IPS-NIHi7 (cell line): ENCODE measurements at regions not wholly inside any gene's neighbourhood (a gene's known extent, or its start where the extent isn't known, plus 50 kb on each side); places are given as distances from the start of the nearest gene placed in this dataset.
"Not testable (repeated sequence)": the region's sequence is repeated elsewhere in the genome, so short reads cannot be mapped to it uniquely, and the experiment has no call there.

ENCODE experiments used
- DNase-seq: peaks from one replicate; pipeline ENCODE4 v3.0.0; 2012; ENCODE audit warnings: mixed read lengths; ENCODE audit errors: extremely low spot score

DNA sequence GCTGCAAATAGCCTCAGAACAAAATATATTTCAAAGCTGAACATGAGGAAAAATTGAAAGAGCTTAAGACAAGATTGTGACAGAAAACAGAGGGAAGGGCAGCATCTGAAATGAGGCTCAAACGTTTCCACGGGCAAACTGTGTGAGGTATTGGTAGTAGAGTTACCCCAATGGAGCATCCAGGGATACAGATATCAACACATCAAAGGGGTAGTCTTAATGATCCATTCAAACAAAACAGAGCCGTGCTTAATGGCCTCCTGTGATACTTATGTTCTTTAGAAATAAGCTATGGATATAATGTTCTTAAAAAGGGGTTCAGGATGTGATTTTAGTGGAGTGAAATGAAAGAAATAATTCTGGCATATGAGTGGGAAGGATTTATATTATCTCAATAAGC, 430.3 kb upstream of the PDZRN3 start:
- no peak for DNase-seq

DNA sequence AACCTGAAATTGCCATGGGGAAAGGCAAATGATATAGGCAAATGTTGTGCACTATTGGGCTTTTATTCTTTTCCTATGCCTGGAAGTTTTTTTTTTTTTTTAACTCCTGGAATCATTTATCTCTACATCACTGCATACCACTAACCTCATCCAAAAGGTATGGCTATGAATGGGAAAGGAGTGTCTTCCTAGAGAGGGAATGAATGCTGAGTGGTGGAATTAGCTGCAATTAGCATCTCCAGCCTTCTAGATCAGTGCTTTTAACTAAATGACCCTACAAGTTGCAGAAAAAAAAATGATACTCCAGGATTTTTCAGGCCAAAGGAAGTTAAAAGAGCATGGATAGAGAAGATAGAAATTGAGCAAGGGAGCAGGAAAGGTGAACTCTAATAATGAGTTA, 429.8 kb upstream of the PDZRN3 start:
- DNase-seq, result no peak

DNA sequence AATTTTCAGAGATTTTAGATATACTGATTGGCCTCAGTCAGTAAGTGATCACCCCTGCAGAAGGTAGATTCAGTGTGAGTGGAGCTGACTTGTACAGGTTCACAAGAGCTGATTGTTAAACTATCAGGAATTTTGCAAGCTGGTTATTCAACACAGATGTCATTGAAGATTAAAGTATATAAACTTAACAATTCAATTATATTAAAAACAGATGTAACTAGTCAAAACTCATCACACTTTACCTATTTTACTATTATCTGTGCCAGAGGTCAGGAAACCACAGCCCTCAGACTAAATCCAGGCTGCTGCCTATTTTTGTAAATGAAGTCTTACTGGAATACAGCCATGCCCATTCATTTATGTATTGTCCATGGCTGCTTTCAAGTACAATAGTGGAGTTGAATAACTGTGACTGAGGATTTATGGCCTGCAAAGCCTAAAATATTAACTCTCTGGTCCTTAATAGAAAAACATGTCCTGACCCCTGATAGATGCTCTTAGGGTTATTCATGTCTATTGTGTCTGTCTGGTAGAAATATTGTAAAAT, 429.3 kb upstream of the PDZRN3 start:
- no peak for DNase-seq

DNA sequence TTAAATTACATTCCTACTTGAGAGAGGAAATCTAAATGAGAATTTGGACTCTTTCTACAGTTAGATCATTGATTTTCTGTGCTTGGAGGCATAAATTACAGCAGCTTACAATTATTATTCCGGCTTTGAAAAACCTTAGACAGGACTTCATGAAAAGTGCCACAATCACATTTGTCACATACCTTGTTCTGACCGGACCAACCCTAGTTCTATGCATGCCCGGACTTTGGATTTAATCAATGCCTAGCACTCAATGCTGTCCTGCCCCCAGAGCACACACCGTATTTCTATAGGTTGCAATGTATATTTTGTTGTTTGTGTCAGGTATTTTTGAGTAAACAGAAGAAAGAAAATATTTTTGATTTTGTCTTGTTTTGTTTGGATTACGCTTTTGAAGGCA, 424.7 kb upstream of the PDZRN3 start:
- DNase-seq, result no peak

DNA sequence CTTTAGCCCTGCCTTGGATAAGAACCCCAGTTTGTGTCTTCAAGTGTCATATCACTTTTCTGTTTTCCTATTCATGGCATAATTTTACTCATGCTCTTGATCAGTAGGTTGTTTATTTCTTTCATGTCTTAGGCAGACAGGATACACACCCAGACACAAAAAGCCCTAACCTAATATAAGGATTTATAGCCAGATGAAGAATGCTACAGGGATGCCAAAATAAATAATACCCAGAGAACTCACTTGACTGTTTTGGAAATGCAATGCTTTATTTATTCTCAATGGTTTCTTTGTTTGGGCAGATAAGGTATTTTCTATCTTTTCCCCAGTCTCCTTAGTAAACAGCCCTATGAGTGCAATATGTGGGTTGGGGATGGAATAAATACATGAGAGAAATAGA, 424.0 kb upstream of the PDZRN3 start:
- DNase-seq, result no peak

DNA sequence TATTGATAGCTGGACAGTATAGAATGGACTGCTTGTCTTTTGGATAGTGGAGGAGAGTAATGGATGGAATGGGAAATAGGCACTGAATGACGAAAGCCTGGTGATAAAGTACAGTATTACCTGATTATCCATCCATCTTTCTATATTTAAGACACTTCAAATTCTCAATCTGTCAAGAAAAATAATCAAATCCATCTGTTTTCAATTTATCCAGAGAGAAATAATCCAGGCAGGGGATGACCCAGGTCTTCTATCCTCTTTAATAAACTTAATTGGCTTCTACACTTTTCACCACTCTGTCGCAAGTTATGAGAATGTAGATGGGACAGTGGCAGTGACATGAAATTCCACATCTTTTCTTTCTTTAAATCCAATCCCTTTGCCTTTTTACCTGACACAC, 420.3 kb upstream of the PDZRN3 start:
- no peak for DNase-seq

DNA sequence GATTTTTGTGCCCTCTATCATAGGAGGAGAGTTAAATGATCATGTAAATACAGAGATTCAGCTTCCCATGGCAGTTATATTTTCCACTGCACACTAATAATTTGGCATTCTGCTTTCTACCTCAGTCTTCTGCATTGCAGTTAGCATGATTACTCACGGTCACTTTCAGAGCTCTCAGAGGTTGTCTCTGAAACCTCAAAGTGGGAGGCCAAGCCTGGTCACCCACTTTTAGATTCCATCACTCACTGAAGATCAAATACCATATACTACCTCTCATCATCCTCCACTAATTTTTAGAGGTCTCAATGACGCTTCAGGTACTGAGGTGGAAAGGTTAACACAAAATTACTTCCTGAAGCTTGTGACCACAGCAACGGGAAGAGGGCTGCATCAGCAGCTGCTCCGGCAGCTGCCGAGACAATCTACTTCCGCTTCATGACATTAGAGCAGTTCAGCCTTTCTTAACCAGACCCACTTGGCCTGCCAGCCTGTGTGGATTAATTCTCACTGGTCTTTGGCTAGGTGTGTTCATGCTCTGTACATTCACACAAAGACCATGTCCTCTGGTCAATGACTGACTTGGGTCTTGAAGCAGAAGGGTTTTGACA, 416.4 kb upstream of the PDZRN3 start:
- DNase-seq, result no peak

DNA sequence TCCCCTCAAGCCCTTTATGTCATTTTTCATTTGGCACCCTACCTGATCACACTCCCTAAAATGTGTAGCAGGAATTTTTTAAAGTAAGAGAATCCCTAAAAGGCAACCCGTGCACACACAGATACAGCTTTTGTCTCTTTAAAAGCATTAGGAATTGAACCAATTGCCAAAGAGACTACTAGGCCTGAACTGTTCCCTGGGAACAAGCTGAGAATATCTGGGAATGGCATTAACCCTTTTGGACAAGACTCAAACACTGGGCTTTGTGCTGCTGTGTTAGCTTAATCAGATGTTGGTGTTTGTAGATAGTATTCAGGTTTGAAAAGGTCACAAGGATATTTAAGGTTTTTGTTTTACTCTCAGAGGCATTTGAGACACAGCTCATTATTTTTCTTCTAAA, 414.4 kb upstream of the PDZRN3 start:
- no peak for DNase-seq

DNA sequence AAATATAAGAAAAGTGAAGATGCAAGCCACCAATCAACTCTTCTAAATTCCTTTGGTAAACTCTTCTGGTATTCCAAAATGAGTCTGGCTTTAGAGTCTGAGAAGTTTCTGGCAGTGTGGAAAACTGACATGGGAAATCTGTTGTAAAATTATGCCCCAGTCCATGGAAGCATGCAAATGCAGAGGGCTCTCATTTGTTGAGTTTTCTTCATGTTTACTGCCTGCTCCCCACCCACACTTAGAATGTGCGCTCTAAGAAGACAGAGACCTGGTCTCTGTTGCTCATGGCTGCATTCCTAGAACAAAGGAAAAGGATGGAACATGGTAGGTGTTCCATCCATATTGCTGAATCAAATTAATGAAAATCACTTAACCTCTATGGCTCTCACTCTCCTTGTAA, 411.8 kb upstream of the PDZRN3 start:
- no peak for DNase-seq

DNA sequence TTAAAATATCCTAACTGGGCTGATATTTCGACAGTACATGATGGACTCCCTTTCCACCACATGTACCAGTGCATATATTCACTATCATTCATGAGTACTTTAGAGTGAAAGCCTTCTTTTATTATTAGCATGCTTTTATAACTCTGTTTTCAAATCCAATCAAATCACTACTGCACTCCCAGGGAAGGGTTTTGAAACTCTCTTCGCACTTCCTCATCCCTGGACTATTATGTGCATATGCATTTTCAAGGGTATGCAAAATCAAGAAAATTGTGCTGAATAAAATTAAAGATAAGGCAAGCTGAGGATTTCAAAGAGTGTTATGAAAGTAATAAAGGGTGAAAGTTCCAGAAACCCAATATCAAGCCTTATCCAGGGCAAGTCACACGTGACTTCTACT, 411.4 kb upstream of the PDZRN3 start:
- no peak for DNase-seq

DNA sequence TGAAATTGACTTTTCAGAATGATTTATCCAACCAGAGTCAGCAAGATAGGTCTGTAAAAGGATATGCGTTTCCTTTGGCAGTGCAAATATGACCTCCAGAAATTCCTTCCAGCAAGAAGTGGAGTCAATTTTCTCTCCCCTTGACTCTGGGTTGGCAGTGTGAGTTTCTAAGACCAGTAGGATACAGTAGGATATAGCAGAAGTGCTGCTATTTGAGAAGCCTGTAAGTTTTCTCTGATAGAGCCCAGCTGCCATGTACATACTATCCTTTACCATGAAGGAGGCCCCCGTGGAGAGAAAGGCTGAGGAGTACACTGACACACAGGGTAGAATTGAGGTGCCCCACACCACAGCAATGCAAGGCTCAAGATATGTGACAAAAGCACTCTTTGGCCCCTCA, 409.1 kb upstream of the PDZRN3 start:
- DNase-seq, result no peak

DNA sequence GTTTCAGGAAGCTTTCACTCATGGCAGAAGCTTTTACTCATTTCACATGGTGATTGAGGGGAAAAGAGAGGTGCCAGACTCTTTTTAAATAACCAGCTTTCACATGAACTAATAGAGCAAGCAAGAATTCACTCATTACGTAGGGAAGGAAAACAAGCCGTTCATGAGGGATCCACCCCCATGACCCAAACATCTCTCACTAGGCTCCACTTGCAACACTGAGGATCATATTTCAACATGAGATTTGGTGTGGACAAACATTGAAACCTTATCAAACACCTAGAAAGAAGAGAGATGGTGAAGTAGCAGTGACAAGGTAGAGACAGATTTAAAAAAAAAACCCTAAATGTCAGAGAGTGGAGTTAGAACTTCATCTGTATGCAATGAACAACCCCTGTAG, 408.6 kb upstream of the PDZRN3 start:
- DNase-seq, result no peak

DNA sequence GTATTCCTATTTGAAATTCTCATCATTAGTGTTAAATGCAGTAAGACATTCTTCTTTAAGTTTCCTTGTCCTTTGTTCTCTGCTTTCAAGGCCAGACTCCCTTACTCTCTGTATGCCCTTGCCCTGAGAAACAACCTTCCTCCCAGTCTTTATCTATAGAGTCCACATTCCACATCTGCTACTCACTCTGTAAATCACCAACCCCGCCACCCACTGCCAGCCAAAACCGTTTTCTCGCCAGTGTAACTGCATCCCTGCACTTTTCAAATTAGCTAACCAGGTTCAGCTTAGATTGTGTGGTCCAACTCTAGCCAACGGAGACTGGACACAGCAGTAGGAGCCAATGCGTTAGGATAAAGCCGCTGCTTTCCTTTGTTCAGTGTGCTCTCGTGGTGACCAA, 402.4 kb upstream of the PDZRN3 start:
- DNase-seq, result no peak

DNA sequence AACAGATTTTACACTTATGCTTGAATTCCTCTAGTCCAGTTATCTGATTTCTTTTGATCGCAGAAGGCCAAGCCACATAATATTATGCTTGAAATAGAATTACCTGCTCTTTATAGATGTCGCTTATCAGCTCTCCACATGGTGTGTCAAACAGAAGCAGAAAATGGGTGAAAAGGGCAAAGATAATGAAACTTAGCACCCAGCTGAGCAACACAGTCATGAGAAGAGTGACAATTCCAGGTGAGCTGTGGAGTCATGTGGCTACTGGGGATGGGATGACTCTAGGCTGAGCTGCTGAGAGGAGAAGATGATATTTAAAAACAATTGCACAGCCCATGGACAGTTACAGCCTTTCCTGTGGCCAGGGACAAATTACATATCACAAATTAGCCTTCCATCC, 398.7 kb upstream of the PDZRN3 start:
- DNase-seq, result no peak

DNA sequence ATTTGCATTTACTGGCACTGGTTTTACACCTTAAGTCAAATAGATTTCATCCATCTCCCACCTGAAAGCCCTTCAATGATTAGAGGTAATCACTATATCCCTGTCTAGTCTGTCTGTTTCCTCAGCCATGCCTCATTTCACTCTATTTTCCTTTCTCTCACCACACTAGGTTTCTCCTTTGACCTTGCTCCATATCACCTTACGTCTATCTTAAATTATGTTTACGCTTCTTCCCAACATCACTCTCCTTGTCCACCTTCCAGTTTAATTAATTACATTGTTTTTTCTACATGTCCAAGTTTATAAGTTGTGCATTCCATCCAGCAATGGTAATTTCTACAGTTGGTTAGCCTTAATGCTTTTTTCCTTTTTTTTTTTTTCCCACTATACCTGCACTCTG, 396.7 kb upstream of the PDZRN3 start:
- no peak for DNase-seq

DNA sequence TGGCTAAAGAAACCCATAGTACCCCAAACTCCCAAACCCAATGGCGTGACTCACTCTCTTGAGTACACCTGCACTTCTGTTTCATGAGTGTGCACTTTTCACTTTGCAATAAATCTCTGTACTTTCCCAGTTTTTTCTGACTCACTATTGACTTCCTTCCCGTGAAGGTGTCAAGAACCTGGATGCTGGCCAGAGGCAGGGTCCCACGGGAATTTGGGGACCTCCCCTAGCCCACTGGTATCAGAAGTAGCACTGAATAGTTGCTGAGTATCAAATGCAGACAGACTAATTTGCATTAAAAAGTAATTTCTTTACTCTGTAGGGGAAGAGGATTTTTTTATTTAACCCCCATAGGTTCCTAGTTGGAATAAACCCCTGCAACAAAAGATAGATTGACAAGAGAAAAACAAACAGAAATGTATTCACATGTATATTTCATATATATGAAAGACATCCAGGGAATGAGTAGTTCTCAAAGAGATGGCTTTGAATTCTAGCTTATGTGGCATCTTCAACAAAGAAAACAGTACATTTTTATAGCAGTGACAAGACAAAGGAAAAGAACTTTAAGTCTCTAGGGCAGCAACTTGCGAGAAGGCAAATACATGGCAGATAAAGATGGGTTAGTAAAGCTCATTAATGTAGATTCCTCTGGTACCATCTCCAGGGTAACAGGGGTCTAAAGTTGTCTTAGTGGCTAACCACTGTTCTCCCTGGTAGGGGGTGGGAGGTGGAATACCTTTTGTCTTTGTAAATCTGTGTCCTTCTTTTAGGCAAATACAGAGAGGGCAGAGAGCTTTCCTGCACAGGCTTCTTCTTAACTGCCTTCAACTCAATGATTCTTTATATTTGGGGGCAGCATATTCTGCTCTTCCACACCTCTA, 385.5 kb upstream of the PDZRN3 start:
- peak; percentile 29 for DNase-seq

DNA sequence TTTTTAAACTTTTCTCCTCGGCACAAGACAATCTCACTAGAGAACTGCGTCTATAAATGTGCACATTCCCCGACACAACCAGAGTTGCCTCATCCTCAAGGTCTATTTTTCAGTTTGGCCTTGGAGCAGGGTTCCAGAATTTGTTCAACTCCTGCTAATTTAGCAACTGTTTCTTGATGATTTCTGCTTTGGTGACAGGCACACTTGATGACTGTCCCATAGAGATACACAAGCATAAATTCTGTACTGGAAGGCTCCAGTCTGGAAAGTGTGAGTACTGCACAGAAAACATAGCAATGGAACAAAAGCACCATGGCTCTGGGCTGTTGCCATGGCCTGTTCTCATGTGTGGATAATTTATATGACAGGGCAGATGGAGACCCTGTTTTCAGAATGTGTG, 379.6 kb upstream of the PDZRN3 start:
- no peak for DNase-seq

DNA sequence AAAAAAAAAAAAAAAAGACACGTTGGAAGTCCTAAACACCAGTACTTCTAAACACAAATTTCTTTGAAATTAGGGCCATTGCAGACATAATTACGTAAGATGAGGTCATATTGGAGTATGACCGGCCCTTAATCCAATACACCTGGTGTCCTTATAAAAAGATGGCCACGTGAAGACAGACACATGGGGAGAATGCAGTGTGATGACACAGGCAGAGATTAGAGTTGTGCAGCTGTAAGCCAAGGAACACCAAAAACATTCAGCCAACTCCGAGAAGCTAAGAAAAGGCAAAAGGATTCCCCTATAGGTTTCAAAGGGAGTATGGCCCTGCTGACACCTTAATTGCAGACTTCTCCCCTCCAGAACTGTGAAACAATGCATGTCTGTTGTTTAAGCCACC, 379.0 kb upstream of the PDZRN3 start:
- DNase-seq, result no peak

DNA sequence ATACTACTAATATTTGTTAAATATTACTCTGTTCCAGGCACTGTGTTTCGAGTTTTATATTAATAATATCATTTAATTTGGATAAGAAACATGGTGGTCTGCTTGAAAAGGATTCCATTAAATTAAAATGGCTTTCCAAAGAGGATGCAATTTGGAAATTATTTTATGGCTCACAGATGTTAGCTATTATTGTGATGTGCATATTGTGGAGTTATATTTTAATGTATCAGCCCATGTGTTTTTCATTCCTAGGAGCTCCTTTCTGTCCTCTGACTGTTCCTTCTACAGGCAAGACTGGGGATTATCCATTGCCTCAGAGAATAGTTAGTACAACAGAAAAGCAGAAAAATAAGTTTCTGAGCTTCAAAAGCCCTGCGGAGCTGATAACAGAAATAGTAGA, 376.7 kb upstream of the PDZRN3 start:
- DNase-seq, result no peak

DNA sequence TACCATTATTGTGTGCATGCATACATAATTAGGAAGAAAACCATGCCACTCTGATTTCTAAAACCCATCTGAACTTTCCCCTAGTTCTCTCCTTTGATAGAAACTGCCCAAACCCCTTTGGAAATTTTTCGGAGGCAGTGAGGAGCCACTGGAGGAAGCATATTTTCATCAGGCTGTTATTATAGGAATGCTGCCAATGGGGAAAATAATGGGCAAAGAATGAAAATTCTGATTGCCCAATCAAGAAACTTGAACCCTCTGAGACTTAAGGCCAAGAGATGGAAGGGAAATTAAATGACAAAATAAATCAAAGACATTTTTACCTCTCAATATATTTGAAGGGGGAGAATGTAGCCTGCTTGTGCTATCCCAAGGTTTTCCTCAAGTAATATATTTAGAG, 376.0 kb upstream of the PDZRN3 start:
- DNase-seq, result no peak

DNA sequence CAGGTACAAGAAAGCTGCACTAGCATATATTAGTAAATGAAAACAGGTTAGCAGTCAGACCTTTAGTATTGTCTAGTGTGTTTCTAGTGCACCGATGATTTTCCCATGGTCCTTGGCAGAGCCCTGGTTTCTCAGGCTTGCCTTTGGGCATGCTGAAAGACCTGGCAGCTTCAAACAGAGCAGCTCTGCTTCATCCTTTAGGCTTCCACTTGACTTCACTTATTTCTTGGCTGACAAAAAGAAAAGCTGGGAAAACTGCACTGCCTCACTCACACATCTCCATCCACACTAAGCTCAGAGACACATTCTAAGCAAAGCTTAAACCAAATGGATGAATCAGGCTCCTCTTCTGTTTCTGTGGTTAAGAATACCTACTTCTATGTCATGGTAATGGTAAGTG, 374.8 kb upstream of the PDZRN3 start:
- DNase-seq, result no peak

DNA sequence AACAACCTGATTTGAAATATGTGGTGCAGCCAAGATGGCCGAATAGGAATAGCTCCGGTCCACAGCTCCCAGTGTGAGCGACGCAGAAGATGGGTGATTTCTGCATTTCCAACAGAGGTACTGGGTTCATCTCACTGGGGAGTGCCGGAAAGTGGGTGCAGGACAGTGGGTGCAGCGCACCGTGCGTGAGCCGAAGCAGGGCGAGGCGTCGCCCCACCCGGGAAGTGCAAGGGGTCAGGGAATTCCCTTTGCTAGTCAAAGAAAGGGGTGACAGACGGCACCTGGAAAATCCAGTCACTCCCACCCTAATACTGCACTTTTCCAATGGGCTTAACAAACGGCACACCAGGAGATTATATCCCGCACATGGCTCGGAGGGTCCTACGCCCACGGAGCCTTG, 365.9 kb upstream of the PDZRN3 start:
- not testable (repeated sequence) for DNase-seq

DNA sequence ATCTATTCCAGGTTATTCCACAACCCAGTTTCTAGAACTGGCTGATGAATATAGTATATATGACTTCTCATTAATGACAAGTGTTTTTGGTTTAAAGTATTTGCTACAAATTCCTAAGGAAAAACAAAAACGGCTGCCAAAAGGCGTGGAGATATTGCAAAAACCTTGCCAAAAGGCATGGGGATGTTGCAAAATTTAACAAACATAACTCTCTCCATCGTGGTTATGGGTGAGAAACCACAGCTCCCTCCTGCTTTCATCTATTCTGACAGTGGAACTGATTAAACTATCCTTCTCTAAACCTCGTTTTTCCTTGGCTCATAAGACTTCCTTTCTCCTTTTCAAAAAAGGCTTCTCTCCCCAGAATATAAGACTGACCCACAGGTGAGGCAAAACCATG, 342.0 kb upstream of the PDZRN3 start:
- DNase-seq, result no peak
